GM19397 (cell line): ENCODE measurements at regions not wholly inside any gene's neighbourhood (a gene's known extent, or its start where the extent isn't known, plus 50 kb on each side); places are given as distances from the start of the nearest gene placed in this dataset.
"Not testable (repeated sequence)": the region's sequence is repeated elsewhere in the genome, so short reads cannot be mapped to it uniquely, and the experiment has no call there.

Source experiments
- ATAC-seq: cut with Tn5 transposase; IDR thresholded peaks from one replicate; pipeline ENCODE4 v1.9.1; 2021; ENCODE audit warnings: mild to moderate bottlenecking, moderate library complexity; ENCODE audit not compliant: unreplicated experiment

DNA sequence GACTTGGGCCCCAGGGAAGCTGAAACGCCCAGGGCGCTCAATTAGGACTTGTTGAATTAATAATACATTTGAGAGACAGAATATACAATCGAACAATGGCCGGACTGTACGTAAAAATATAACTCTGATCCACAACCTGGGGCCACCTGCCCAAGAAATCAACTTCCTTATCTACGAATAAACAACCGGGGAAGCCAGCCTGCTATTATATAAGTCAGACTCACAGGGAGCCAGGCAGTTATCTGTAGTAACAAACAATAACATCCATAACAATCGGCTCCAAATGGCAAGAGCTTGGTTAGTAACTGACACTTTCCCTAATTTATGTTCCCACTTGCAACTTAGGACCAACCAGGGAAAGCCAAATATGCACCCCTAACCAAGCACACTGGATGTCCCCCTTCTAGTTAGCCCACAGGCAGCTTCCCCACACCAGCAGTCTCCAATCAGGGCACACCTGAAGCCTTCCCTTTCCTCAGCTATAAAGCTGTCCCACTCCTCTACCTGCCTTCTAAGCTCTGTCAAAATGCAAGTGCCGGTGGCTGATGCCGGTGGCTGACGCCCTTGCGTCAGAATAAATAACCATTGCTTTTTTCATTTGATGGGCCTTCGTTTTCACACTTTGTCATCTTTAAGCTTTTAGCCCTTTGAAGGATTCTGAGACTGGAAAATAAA, 135.2 kb downstream of the FAM72B start:
- ATAC-seq, result not testable (repeated sequence)

GRCh38 chr1:121050097-121050496, 134.0 kb downstream of the FAM72B start:
- not testable (repeated sequence) for ATAC-seq

- ATAC-seq, result not testable (repeated sequence)
Observed at GRCh38 chr1:121051161-121051790, 132.9 kb downstream of the FAM72B start.

DNA sequence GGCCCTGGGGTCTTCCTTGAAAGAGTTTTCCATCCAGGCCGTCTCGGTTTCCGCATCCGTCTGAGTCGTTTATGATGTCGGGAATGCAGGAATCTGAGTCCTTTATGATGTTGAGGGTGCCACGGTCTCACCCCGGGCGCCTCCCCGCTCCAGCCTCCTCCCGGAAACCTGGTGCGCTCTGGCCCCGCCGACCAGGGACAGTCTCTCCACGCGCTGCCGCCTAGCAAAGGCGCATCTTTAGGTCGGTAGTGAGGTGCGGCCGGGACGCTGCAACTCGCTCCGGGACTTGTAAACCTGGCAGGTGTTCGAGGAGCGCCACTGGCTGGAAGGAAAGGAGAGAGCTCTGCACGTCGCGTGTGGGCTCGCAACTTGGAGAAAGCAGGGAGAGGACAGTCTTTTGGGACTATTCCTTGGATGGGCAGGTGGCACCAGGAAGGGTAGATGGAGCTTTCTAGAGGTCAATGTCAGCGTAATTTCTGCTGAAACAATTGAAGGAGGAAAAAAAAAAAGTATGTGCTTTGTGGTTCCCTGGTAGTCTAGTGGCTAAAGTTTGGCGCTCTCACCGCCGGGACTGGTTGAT, 132.0 kb downstream of the FAM72B start:
- not testable (repeated sequence) for ATAC-seq

DNA sequence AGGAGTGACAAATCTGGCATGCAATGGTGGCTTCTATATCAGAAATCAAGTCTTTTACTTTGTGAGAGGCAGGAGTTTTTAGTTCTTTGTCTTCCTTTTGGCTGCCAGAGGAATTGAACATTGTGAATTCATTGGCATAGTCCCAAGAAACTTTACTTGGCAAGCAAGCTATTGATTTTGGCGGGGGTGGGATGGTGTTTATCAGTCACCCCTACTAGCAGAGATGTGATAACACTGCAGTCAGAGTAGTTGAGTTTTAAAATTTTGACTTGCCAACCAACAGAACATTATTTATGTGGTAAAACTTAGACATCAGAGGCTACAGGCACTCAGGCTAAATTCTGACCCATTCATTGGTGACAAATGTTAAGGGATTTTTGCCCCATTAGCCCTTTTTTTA, 129.2 kb downstream of the FAM72B start:
- ATAC-seq, result not testable (repeated sequence)

DNA sequence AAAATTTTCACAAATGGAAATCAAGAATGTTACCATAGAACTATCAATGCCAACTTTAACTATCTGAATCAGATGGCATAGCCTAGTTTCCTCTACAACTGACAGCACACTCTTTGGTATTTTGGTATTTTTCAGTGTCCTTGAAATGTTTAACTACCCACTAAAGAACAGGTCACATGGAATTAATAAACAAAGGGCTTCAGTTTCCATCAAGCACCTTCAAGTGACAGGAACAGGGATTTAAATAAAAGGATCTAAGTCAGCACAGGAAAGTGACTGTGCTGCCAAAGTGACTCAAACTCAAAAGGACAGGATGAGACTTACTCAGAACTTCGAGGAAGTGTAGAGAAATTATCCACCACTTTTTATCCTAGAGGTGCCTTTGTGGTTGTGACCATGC, 117.2 kb downstream of the FAM72B start:
- not testable (repeated sequence) for ATAC-seq

DNA sequence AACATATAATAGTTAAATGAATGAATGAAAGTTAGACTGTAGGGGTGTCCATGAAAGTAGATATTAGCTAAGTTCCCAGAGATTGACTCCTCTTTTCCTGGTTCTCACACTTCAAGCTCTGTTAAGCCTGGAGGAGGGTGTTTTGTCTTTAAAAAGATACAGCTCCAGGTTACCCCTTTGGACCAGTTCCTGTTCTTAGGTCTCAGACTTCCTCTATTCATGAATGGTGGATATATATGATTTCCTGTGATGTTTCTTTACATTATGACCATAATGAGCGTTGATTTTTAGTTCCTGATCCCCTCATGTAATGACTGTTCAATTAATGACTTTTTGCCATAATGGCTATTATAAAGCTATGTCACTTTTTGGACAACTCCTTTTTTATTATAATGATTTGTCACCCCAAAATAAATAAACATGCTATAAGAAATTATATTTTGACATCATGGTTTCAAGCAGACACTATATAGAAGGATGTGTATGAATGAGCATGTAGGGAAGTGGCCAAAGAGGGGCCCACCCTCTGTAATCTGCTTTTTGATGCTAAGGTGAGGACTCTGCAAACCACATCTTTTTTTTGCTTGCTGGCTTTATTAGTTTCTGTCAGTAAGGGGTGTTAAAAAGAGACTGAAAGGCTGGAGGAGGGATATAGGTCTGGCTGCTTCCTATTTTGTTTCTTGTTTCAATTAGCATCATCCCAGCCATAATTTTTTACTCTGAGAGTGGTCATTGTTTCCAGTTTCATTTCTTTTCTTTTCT, 115.2 kb downstream of the FAM72B start:
- not testable (repeated sequence) for ATAC-seq

- ATAC-seq, result not testable (repeated sequence)
Observed at GRCh38 chr1:121073852-121074251, 110.3 kb downstream of the FAM72B start.

- not testable (repeated sequence) for ATAC-seq
Observed at GRCh38 chr1:121075254-121075805, 108.8 kb downstream of the FAM72B start.

DNA sequence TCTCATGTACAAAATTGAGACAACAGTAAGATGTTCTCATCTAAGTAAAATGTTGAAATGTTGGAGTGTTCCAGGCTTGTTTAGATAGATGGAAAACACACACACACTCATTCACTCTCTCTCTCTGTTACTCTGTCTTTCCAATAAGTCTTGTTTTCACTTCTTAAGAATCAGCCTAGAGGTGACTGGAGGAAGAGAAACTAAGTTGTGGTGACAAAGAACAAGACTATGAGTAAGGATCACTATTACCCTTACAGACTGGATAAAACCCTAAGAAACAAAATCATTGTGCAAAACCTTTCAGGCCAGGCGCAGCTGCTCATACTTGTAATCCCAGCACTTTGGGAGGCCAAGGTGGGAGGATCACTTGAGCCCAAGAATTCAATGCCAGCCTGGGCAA, 107.5 kb downstream of the FAM72B start:
- ATAC-seq, result peak; percentile 55

GRCh38 chr1:121079655-121080054, 104.5 kb downstream of the FAM72B start:
- ATAC-seq, result not testable (repeated sequence)

- ATAC-seq, result not testable (repeated sequence)
Observed at GRCh38 chr1:121080197-121080903, 103.8 kb downstream of the FAM72B start.

DNA sequence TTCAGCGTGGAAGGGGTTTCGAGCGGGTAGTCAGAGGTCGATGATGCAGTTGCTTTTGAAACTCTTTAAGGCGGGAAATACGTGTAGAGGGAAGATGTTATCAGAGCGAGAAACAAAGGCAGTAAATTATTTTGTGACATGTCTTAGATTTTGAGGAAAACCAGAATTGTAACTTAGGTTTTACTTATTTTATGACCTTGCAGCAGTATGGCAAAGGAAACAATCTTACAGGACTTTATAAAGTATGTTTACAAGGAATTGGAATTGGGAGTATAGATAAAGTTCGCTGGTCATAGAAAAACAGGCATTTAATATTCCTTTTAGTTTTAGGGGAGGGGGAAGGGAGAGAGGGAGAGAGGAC, 103.3 kb downstream of the FAM72B start:
- ATAC-seq, result not testable (repeated sequence)

DNA sequence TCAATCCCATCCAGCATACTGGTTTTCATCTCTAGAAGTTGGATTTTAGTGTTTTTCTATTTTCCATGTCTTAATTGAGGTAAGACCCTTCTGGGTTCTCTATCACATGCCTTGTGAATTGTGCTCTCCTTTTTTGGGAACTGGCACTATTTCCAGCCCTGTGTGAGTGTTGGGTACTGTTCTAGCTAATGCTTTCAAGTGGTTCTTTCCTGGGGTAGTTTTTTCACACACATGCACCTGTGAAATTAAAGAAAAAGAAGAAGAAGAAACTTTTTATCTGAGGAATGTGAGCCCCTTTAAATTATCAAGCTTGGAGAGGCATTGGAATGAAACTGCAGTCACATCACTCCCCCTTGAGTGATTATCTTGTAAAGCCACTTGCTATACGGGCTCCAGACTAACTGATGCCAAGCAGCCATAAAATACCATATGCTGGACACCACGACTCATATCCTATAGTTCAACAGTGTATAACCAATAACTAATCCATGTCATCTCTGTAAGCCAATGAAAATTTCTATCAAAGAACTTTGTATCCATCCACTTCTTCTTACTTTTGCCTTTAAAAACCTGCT, 102.4 kb downstream of the FAM72B start:
- ATAC-seq, result not testable (repeated sequence)

DNA sequence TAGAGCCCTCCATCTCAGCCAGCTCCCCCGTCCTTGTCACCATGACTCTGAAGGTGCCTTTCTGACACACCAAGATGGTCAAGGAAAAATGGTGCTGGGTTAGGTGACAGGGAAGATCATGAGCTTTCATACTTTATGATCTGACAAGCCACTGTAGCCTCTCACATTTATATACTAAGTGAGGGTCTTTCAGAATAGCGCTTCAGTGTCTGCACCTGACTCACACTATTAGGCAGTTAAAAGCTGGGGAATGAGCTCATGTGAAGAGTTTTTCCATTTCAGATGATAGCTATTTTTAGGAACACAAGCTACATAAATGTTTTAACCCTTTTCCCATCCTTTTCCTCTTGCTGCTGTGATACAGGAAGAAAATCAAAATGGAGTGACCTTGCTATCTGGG, 101.1 kb downstream of the FAM72B start:
- not testable (repeated sequence) for ATAC-seq

- not testable (repeated sequence) for ATAC-seq
Observed at GRCh38 chr1:121086249-121086648, 97.9 kb downstream of the FAM72B start.

DNA sequence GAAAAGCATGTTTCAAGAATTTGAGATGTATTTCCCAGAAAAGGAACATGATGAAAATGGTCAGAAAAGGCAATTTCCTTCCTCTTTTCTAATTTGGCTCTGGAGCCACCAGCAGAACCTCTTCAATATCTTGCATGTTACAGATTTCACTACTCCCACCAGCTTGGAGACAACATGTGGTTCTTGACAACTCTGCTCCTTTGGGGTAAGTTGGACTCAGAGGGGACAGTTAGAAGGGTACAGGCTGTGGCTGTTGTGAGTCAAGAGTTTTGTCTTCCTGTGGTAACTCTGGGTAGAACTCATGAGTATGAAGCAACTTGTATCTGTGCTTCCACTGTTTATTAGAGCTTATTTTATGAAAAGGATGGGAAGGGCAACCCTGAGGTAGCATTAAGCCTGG, 96.9 kb downstream of the FAM72B start:
- ATAC-seq, result not testable (repeated sequence)

DNA sequence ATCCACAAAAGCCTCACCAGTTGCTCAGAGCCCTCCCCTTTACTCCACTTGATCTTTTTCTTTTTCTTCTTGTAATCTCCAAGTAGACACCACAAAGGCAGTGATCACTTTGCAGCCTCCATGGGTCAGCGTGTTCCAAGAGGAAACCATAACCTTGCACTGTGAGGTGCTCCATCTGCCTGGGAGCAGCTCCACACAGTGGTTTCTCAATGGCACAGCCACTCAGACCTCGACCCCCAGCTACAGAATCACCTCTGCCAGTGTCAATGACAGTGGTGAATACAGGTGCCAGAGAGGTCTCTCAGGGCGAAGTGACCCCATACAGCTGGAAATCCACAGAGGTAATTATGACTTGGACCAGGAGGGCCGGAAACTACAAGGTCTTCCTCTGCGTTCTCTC, 95.6 kb downstream of the FAM72B start:
- ATAC-seq, result not testable (repeated sequence)

DNA sequence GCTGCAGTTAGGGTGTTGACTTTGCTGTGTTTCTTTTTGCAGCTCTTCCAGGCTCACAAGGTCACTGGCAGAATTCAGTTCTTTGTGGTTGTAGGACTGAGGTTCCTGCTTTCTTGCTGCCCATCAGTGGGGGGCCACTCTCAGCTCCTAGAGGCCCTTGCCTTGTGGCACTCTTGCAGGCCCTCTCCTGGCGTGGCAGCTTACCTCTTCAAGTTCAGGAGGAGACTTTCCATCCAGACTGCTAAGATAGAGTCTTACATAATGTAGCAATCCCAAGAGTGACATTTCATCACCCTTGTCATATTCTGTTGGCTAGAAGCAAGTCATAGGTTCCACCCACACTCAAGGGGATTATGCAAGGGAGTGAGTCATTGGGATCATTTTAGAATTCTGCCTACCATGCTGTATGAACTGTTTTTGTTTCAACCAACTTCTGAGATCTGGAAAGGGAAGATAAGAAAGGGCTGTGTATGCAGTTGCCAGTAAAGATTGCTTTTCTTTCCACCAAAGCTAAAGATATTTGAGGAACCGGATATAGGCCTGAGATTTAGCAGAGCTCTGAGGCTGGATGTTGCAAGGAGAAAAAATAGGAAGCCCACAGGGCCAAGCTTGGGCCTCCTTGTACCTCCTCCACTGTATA, 91.7 kb downstream of the FAM72B start:
- ATAC-seq, result not testable (repeated sequence)

DNA sequence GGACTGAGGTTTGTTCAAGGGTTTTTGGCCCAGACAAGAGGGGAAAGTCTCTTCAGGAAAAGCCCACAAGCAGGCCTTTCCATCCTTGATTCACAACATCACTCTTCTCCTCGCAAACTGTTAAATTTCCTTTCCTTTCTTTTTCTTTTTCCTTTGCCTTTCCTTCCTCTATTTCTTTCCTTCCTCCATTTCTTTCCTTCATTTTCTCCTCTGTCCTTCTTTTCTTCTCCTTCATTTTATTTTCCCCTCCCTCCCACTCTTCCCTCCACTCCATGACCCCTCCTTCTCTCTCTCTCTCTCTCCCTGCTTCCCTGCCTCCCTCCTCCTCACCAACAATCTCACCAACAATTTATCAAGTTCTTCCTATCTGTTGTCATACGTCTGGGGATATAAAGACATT, 89.1 kb downstream of the FAM72B start:
- not testable (repeated sequence) for ATAC-seq
